Left ventricle myocardium inferior (tissue), 1 donor: ENCODE measurements at regions not wholly inside any gene's neighbourhood (a gene's known extent, or its start where the extent isn't known, plus 50 kb on each side); places are given as distances from the start of the nearest gene placed in this dataset.

ENCODE experiments used
- DNase-seq: peaks from one replicate; pipeline ENCODE4 v3.0.0-alpha.2; 2020
- H3K27ac ChIP-seq: fragments of 200-600 bp; replicated peaks from 2 replicates; pipeline ENCODE4 v1.8.0; 2021
- H3K27me3 ChIP-seq: fragments of 200-600 bp; 2 replicates; pipeline ENCODE4 v1.8.0; 2021; ENCODE audit warnings: low read depth
- H3K36me3 ChIP-seq: fragments of 200-600 bp; 2 replicates; pipeline ENCODE4 v1.8.0; 2021
- H3K4me1 ChIP-seq: fragments of 200-600 bp; 2 replicates; pipeline ENCODE4 v1.8.0; 2021
- H3K4me3 ChIP-seq: fragments of 200-600 bp; 2 replicates; pipeline ENCODE4 v1.8.0; 2021; ENCODE audit warnings: mild to moderate bottlenecking, moderate library complexity
- H3K9me3 ChIP-seq: fragments of 200-600 bp; replicated peaks from 2 replicates; pipeline ENCODE4 v1.8.0; 2021
- CTCF ChIP-seq: fragments of 200-600 bp; IDR thresholded peaks from 2 replicates; pipeline ENCODE4 v1.8.0; 2021; ENCODE audit warnings: antibody characterized with exemption, mild to moderate bottlenecking, borderline replicate concordance
- intact Hi-C: fragments of 100-400 bp; cut with micrococcal nuclease; formaldehyde crosslinking; loops from one replicate; pipeline ENCODE4 v1.11.0; 2022
- donor health status: DM: no; HTN: yes; CAD: no; lungs with severe emphysema.

GRCh38 chr2:762646-763045 lies 85.4 kb upstream of the TMEM18 start:
- intact Hi-C loops = no loop called here
- TF ChIP-seq CTCF = no peak
- Histone ChIP-seq H3K27ac (no peak overlapping the region), H3K27me3 (peaks cover 7% of the 10 kb centered on the region), H3K36me3 (no peaks in the 10 kb centered on the region), H3K9me3 (no peaks in the 10 kb centered on the region), H3K4me3 (no peak overlapping the region), H3K4me1 (no peaks in the 10 kb centered on the region)
- DNase-seq = no peak

GRCh38 chr2:761384-761783 lies 84.2 kb upstream of the TMEM18 start:
- H3K36me3 ChIP-seq = no peaks in the 10 kb centered on the region
- H3K27ac ChIP-seq = no peak overlapping the region
- no peaks in the 10 kb centered on the region for H3K4me1 ChIP-seq
- H3K9me3 ChIP-seq = peaks cover 10% of the 10 kb centered on the region
- H3K27me3 ChIP-seq = peaks cover 14% of the 10 kb centered on the region
- no peak overlapping the region for H3K4me3 ChIP-seq
- intact Hi-C loops = no loop called here
- TF ChIP-seq CTCF = no peak
- DNase-seq = no peak

GRCh38 chr2:760001-760400 lies 82.8 kb upstream of the TMEM18 start:
- H3K9me3 ChIP-seq = peaks cover 10% of the 10 kb centered on the region
- no peak for TF ChIP-seq CTCF
- no peak for DNase-seq
- H3K4me1 ChIP-seq = no peaks in the 10 kb centered on the region
- no peaks in the 10 kb centered on the region for H3K36me3 ChIP-seq
- no peak overlapping the region for H3K27ac ChIP-seq
- intact Hi-C loops = no loop called here
- H3K27me3 ChIP-seq = peaks cover 21% of the 10 kb centered on the region
- H3K4me3 ChIP-seq = no peak overlapping the region

- no peak for DNase-seq
- Histone ChIP-seq H3K36me3 (no peaks in the 10 kb centered on the region), H3K27me3 (peaks cover 27% of the 10 kb centered on the region), H3K4me3 (no peak overlapping the region), H3K27ac (no peak overlapping the region), H3K9me3 (peaks cover 10% of the 10 kb centered on the region), H3K4me1 (no peaks in the 10 kb centered on the region)
- no peak for TF ChIP-seq CTCF
- intact Hi-C loops = no loop called here
Measured at GRCh38 chr2:758073-758820, 81.0 kb upstream of the TMEM18 start.

- Histone ChIP-seq H3K36me3 (no peaks in the 10 kb centered on the region), H3K4me3 (no peak overlapping the region), H3K9me3 (peaks cover 10% of the 10 kb centered on the region), H3K4me1 (no peaks in the 10 kb centered on the region), H3K27me3 (peaks cover 65% of the 10 kb centered on the region), H3K27ac (no peak overlapping the region)
- intact Hi-C loops = no loop called here
- no peak for TF ChIP-seq CTCF
- no peak for DNase-seq
Measured at GRCh38 chr2:753123-753522, 75.9 kb upstream of the TMEM18 start.
